ENCODE measurements at regions not wholly inside any gene's neighbourhood (a gene's known extent, or its start where the extent isn't known, plus 50 kb on each side); places are given as distances from the start of the nearest gene placed in this dataset.

- TF ChIP-seq CTCF (IDR thresholded peaks at IDR 0.05) (no peak), POLR2AphosphoS5 (IDR thresholded peaks at IDR 0.05) (no peak)
Measured at GRCh38 chr4:149870008-149870407, 54.4 kb upstream of the IQCM start.
